H1 (cell line): ENCODE measurements at regions not wholly inside any gene's neighbourhood (a gene's known extent, or its start where the extent isn't known, plus 50 kb on each side); places are given as distances from the start of the nearest gene placed in this dataset.

Experiments used
- HDAC2 ChIP-seq, 2 experiments: fragments of 300-600 bp in 1 of 2; sonication (generic) in 1 of 2; IDR thresholded peaks; 2 replicates each; pipeline ENCODE4 v1.6.1; 2011 to 2012; ENCODE audit warnings: low read depth in 2 of 2, low read length in 2 of 2, mild to moderate bottlenecking in 2 of 2, moderate library complexity in 2 of 2, borderline replicate concordance in 1 of 2, inconsistent platforms in 1 of 2
- MAFK ChIP-seq: IDR thresholded peaks from 2 replicates; pipeline ENCODE4 v1.6.1; 2012; ENCODE audit warnings: low read depth, mild to moderate bottlenecking, improper control_type of control experiment, low read length
- PHF8 ChIP-seq: fragments of 200-600 bp; sonication (generic); conservative IDR thresholded peaks from 2 replicates; pipeline ENCODE4 v1.7.1; 2012; ENCODE audit warnings: low read depth, mild to moderate bottlenecking, inconsistent platforms, low read length, moderate library complexity
- POLR2A ChIP-seq, 2 experiments: IDR thresholded peaks; 1 replicate in 1 of 2; 2 replicates in 1 of 2; pipeline ENCODE4 v1.6.1; 2011; ENCODE audit warnings: low read depth in 2 of 2, low read length in 2 of 2, mild to moderate bottlenecking in 2 of 2; ENCODE audit errors: control extremely low read depth in 1 of 2

GRCh38 chr3:137542049-137542448, 222.1 kb upstream of the SOX14 start (continued):
- TF ChIP-seq HDAC2 (IDR thresholded peaks at IDR 0.05; ENCODE audit: borderline replicate concordance in 1 of 2, low read depth in 2 of 2, low read length in 2 of 2) (no peak), MAFK (no peak), PHF8 (no peak), POLR2A (IDR thresholded peaks at IDR 0.05; ENCODE audit: control extremely low read depth in 1 of 2, low read depth in 2 of 2, low read length in 2 of 2) (no peak)
